Dendritic cell treated with granulocyte-macrophage colony-stimulating factor and Interleukin-4, amounts not matched to agents 40 ng/mL and 50 ng/mL, for 4 days (primary cell): ENCODE measurements at regions not wholly inside any gene's neighbourhood (a gene's known extent, or its start where the extent isn't known, plus 50 kb on each side); places are given as distances from the start of the nearest gene placed in this dataset.

Source experiments
- H3K27ac Mint-ChIP-seq: one replicate; pipeline ENCODE4 v1.8.0; 2022; ENCODE audit warnings: mild to moderate bottlenecking, mixed read lengths
- H3K27me3 Mint-ChIP-seq: one replicate; pipeline ENCODE4 v1.8.0; 2022; ENCODE audit warnings: mild to moderate bottlenecking, mixed read lengths
- H3K36me3 Mint-ChIP-seq: one replicate; pipeline ENCODE4 v1.8.0; 2022; ENCODE audit warnings: low read depth, mixed read lengths
- H3K4me1 Mint-ChIP-seq: one replicate; pipeline ENCODE4 v1.8.0; 2022; ENCODE audit warnings: low read depth, mixed read lengths
- H3K4me3 Mint-ChIP-seq: one replicate; pipeline ENCODE4 v1.8.0; 2022; ENCODE audit warnings: mild to moderate bottlenecking, moderate library complexity, mixed read lengths
- H3K9me3 Mint-ChIP-seq: one replicate; pipeline ENCODE4 v1.8.0; 2022; ENCODE audit warnings: mixed read lengths
- intact Hi-C: fragments of 100-400 bp; cut with micrococcal nuclease; formaldehyde crosslinking; loops from one replicate; pipeline ENCODE4 v1.15.0; 2022

- H3K27me3 Mint-ChIP-seq, result no peaks in the 10 kb centered on the region
- no peaks in the 10 kb centered on the region for H3K36me3 Mint-ChIP-seq
- no peak overlapping the region for H3K4me3 Mint-ChIP-seq
- H3K27ac Mint-ChIP-seq, result no peak overlapping the region
- no peaks in the 10 kb centered on the region for H3K9me3 Mint-ChIP-seq
- intact Hi-C loops, result no loop called here
- no peaks in the 10 kb centered on the region for H3K4me1 Mint-ChIP-seq
Observed at GRCh38 chr4:58935332-58935731, 1825.1 kb upstream of the IGFBP7 start.

GRCh38 chr4:58936436-58936835 lies 1826.3 kb upstream of the IGFBP7 start:
- intact Hi-C loops, result no loop called here
- Mint-ChIP-seq H3K4me1 (no peaks in the 10 kb centered on the region), H3K36me3 (no peaks in the 10 kb centered on the region), H3K9me3 (no peaks in the 10 kb centered on the region), H3K27me3 (no peaks in the 10 kb centered on the region), H3K27ac (no peak overlapping the region), H3K4me3 (no peak overlapping the region)

GRCh38 chr4:58940167-58940566 lies 1830.0 kb upstream of the IGFBP7 start:
- Mint-ChIP-seq H3K27me3 (no peaks in the 10 kb centered on the region), H3K36me3 (no peaks in the 10 kb centered on the region), H3K4me3 (no peak overlapping the region), H3K27ac (no peak overlapping the region), H3K4me1 (no peaks in the 10 kb centered on the region), H3K9me3 (no peaks in the 10 kb centered on the region)
- intact Hi-C loops, result no loop called here

GRCh38 chr4:58941286-58941685 lies 1831.1 kb upstream of the IGFBP7 start:
- Mint-ChIP-seq H3K4me1 (no peaks in the 10 kb centered on the region), H3K9me3 (no peaks in the 10 kb centered on the region), H3K4me3 (no peak overlapping the region), H3K27ac (no peak overlapping the region), H3K36me3 (no peaks in the 10 kb centered on the region), H3K27me3 (no peaks in the 10 kb centered on the region)
- intact Hi-C loops, result no loop called here

GRCh38 chr4:58953575-58953974 lies 1843.4 kb upstream of the IGFBP7 start:
- Mint-ChIP-seq H3K27me3 (no peaks in the 10 kb centered on the region), H3K9me3 (no peaks in the 10 kb centered on the region), H3K27ac (no peak overlapping the region), H3K36me3 (no peaks in the 10 kb centered on the region), H3K4me3 (no peak overlapping the region), H3K4me1 (no peaks in the 10 kb centered on the region)
- intact Hi-C loops, result no loop called here

- H3K4me1 Mint-ChIP-seq, result no peaks in the 10 kb centered on the region
- H3K9me3 Mint-ChIP-seq, result no peaks in the 10 kb centered on the region
- no peak overlapping the region for H3K4me3 Mint-ChIP-seq
- no peaks in the 10 kb centered on the region for H3K27me3 Mint-ChIP-seq
- H3K36me3 Mint-ChIP-seq, result no peaks in the 10 kb centered on the region
- intact Hi-C loops, result no loop called here
- H3K27ac Mint-ChIP-seq, result no peak overlapping the region
Observed at GRCh38 chr4:58957711-58958110, 1847.5 kb upstream of the IGFBP7 start.

- Mint-ChIP-seq H3K9me3 (no peaks in the 10 kb centered on the region), H3K27me3 (no peaks in the 10 kb centered on the region), H3K36me3 (no peaks in the 10 kb centered on the region), H3K4me1 (no peaks in the 10 kb centered on the region), H3K4me3 (no peak overlapping the region), H3K27ac (no peak overlapping the region)
- intact Hi-C loops, result no loop called here
Observed at GRCh38 chr4:58961283-58961682, 1851.1 kb upstream of the IGFBP7 start.

GRCh38 chr4:58961925-58962324 lies 1851.7 kb upstream of the IGFBP7 start:
- Mint-ChIP-seq H3K27ac (no peak overlapping the region), H3K36me3 (no peaks in the 10 kb centered on the region), H3K4me3 (no peak overlapping the region)

GRCh38 chr4:58962424-58962823 lies 1852.2 kb upstream of the IGFBP7 start:
- Mint-ChIP-seq H3K4me3 (no peak overlapping the region), H3K27ac (no peak overlapping the region), H3K9me3 (no peaks in the 10 kb centered on the region), H3K4me1 (no peaks in the 10 kb centered on the region), H3K36me3 (no peaks in the 10 kb centered on the region), H3K27me3 (no peaks in the 10 kb centered on the region)
- intact Hi-C loops, result no loop called here

More at GRCh38 chr4:58961925-58962324, 1851.7 kb upstream of the IGFBP7 start:
- Mint-ChIP-seq H3K27me3 (no peaks in the 10 kb centered on the region), H3K4me1 (no peaks in the 10 kb centered on the region), H3K9me3 (no peaks in the 10 kb centered on the region)
- intact Hi-C loops, result no loop called here

- intact Hi-C loops, result no loop called here
- H3K27ac Mint-ChIP-seq, result no peak overlapping the region
- no peaks in the 10 kb centered on the region for H3K27me3 Mint-ChIP-seq
- H3K36me3 Mint-ChIP-seq, result no peaks in the 10 kb centered on the region
- no peaks in the 10 kb centered on the region for H3K4me1 Mint-ChIP-seq
- no peaks in the 10 kb centered on the region for H3K9me3 Mint-ChIP-seq
- no peak overlapping the region for H3K4me3 Mint-ChIP-seq
Observed at GRCh38 chr4:58981828-58982227, 1871.6 kb upstream of the IGFBP7 start.

GRCh38 chr4:58983887-58984286 lies 1873.7 kb upstream of the IGFBP7 start:
- Mint-ChIP-seq H3K4me3 (no peak overlapping the region), H3K27me3 (no peaks in the 10 kb centered on the region), H3K4me1 (no peaks in the 10 kb centered on the region), H3K27ac (no peak overlapping the region), H3K9me3 (peaks cover 6% of the 10 kb centered on the region), H3K36me3 (no peaks in the 10 kb centered on the region)
- intact Hi-C loops, result no loop called here

GRCh38 chr4:59002148-59002547 lies 1892.0 kb upstream of the IGFBP7 start:
- intact Hi-C loops, result no loop called here
- Mint-ChIP-seq H3K4me3 (no peak overlapping the region), H3K27ac (no peak overlapping the region), H3K9me3 (peaks cover 2% of the 10 kb centered on the region), H3K4me1 (no peaks in the 10 kb centered on the region), H3K27me3 (no peaks in the 10 kb centered on the region), H3K36me3 (no peaks in the 10 kb centered on the region)

- intact Hi-C loops, result no loop called here
- H3K4me3 Mint-ChIP-seq, result no peak overlapping the region
- no peaks in the 10 kb centered on the region for H3K4me1 Mint-ChIP-seq
- H3K27ac Mint-ChIP-seq, result no peak overlapping the region
- no peaks in the 10 kb centered on the region for H3K27me3 Mint-ChIP-seq
- no peaks in the 10 kb centered on the region for H3K36me3 Mint-ChIP-seq
- H3K9me3 Mint-ChIP-seq, result peaks cover 9% of the 10 kb centered on the region
Observed at GRCh38 chr4:59024257-59024656, 1914.1 kb upstream of the IGFBP7 start.

- intact Hi-C loops, result no loop called here
- Mint-ChIP-seq H3K27me3 (no peaks in the 10 kb centered on the region), H3K36me3 (no peaks in the 10 kb centered on the region), H3K4me1 (no peaks in the 10 kb centered on the region), H3K9me3 (peaks cover 2% of the 10 kb centered on the region), H3K27ac (no peak overlapping the region), H3K4me3 (no peak overlapping the region)
Observed at GRCh38 chr4:59037812-59038211, 1927.6 kb upstream of the IGFBP7 start.

- Mint-ChIP-seq H3K9me3 (no peaks in the 10 kb centered on the region), H3K36me3 (no peaks in the 10 kb centered on the region), H3K27ac (no peak overlapping the region), H3K4me3 (no peak overlapping the region), H3K27me3 (no peaks in the 10 kb centered on the region), H3K4me1 (no peaks in the 10 kb centered on the region)
- intact Hi-C loops, result no loop called here
Observed at GRCh38 chr4:59039046-59039445, 1928.9 kb upstream of the IGFBP7 start.
